Lower lobe of right lung (tissue), 2 donors: ENCODE measurements at regions not wholly inside any gene's neighbourhood (a gene's known extent, or its start where the extent isn't known, plus 50 kb on each side); places are given as distances from the start of the nearest gene placed in this dataset.

Source experiments
- ATAC-seq, 2 donors: fragments of 200-7000 bp; cut with Tn5 transposase; one replicate each; pipeline ENCODE4 v1.9.1; 2020 to 2022; ENCODE audit warnings: mild to moderate bottlenecking in 2 of 2, moderate library complexity in 2 of 2
- DNase-seq: peaks from one replicate; pipeline ENCODE4 v3.0.0-alpha.2; 2020
- H3K27ac ChIP-seq: fragments of 200-600 bp; one replicate; pipeline ENCODE4 v1.8.0; 2022
- H3K27me3 ChIP-seq: fragments of 200-600 bp; one replicate; pipeline ENCODE4 v1.8.0; 2022; ENCODE audit warnings: low read depth
- H3K36me3 ChIP-seq: fragments of 200-600 bp; one replicate; pipeline ENCODE4 v1.8.0; 2022; ENCODE audit warnings: mild to moderate bottlenecking
- H3K4me1 ChIP-seq: fragments of 200-600 bp; one replicate; pipeline ENCODE4 v1.8.0; 2022
- H3K4me3 ChIP-seq: fragments of 200-600 bp; one replicate; pipeline ENCODE4 v1.8.0; 2022; ENCODE audit warnings: mild to moderate bottlenecking
- H3K9me3 ChIP-seq: fragments of 200-600 bp; one replicate; pipeline ENCODE4 v1.8.0; 2022
- CTCF ChIP-seq: fragments of 200-600 bp; IDR thresholded peaks from one replicate; pipeline ENCODE4 v1.8.0; 2022; ENCODE audit warnings: antibody characterized with exemption, mild to moderate bottlenecking
- intact Hi-C: fragments of 100-400 bp; cut with DNase I; formaldehyde crosslinking; loops from one replicate; pipeline ENCODE4 v1.11.0; 2022
- donor health status: DM: no; HTN: yes; CAD: no; lungs with severe emphysema.

DNA sequence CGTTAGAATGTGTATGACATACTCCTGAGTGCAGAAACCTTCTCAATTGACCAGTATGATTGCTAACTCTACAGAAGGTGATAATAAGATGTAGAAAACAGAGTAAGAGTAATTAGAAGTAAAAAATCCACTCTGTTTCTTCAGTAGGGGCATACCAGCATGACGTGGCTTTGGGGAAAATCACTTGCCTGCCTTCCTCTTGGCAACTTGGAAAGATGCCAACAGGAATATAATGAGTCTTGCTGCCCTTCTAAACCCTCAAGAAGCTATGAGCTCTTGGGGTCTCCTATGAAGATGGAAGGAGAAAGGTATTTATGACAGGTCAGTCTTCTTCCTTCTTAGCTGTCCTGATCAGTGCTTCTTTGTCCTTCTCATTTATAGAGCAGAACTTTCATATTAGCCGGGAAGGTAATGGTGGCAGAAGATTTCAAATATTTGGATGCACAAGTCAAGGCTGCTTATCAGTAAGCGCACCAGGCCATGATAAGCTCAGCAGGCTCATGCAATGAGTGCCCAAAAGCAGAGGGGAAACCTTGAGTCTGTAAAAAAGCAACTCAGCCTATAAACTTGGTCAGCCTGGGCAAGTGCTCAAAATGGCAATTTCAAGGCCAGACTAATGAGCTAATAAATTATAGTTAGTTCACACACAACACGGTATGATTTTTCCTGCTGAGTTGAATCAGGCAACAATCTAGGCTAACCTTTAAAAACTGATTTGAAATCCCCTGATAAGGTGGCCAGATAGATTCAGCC is 69.7 kb upstream of the PPARGC1A start:
- TF ChIP-seq CTCF, result no peak

GRCh38 chr4:23958749-23959148 is 68.9 kb upstream of the PPARGC1A start:
- intact Hi-C loops, result no loop called here
- ATAC-seq, result peak in 1 of 2 donors; percentile 79
- Histone ChIP-seq H3K36me3 (no peaks in the 10 kb centered on the region), H3K9me3 (no peaks in the 10 kb centered on the region), H3K27ac (no peak overlapping the region), H3K4me3 (no peak overlapping the region), H3K27me3 (no peaks in the 10 kb centered on the region), H3K4me1 (peaks cover 11% of the 10 kb centered on the region)
- DNase-seq, result no peak
- TF ChIP-seq CTCF, result no peak

More for the DNA sequence above, 69.7 kb upstream of the PPARGC1A start:
- Histone ChIP-seq H3K9me3 (no peaks in the 10 kb centered on the region), H3K4me1 (peaks cover 11% of the 10 kb centered on the region), H3K36me3 (no peaks in the 10 kb centered on the region), H3K27me3 (no peaks in the 10 kb centered on the region), H3K27ac (no peak overlapping the region), H3K4me3 (no peak overlapping the region)
- intact Hi-C loops, result no loop called here
- no peak for DNase-seq
- peak in 1 of 2 donors; percentile 20 for ATAC-seq

- Histone ChIP-seq H3K27me3 (no peaks in the 10 kb centered on the region), H3K36me3 (no peaks in the 10 kb centered on the region), H3K4me1 (peaks cover 11% of the 10 kb centered on the region), H3K4me3 (no peak overlapping the region), H3K27ac (no peak overlapping the region), H3K9me3 (no peaks in the 10 kb centered on the region)
- no peak for ATAC-seq
- no peak for DNase-seq
- no peak for TF ChIP-seq CTCF
- intact Hi-C loops, result no loop called here
Measured at GRCh38 chr4:23957465-23957864, 67.6 kb upstream of the PPARGC1A start.

GRCh38 chr4:23956601-23957364 is 66.9 kb upstream of the PPARGC1A start:
- no peak overlapping the region for H3K27ac ChIP-seq
- H3K4me1 ChIP-seq, result peaks cover 11% of the 10 kb centered on the region
- H3K36me3 ChIP-seq, result no peaks in the 10 kb centered on the region
- no peak for ATAC-seq
- no peaks in the 10 kb centered on the region for H3K27me3 ChIP-seq
- no peak for DNase-seq
- no peak for TF ChIP-seq CTCF
- no peak overlapping the region for H3K4me3 ChIP-seq
- intact Hi-C loops, result no loop called here
- no peaks in the 10 kb centered on the region for H3K9me3 ChIP-seq

GRCh38 chr4:23952258-23952657 is 62.4 kb upstream of the PPARGC1A start:
- H3K27me3 ChIP-seq, result no peaks in the 10 kb centered on the region
- no peaks in the 10 kb centered on the region for H3K4me1 ChIP-seq
- no peak overlapping the region for H3K27ac ChIP-seq
- ATAC-seq, result no peak
- no peak overlapping the region for H3K4me3 ChIP-seq
- intact Hi-C loops, result no loop called here
- no peaks in the 10 kb centered on the region for H3K36me3 ChIP-seq
- DNase-seq, result no peak
- TF ChIP-seq CTCF, result no peak
- H3K9me3 ChIP-seq, result no peaks in the 10 kb centered on the region
